K562 (cell line): ENCODE measurements at regions not wholly inside any gene's neighbourhood (a gene's known extent, or its start where the extent isn't known, plus 50 kb on each side); places are given as distances from the start of the nearest gene placed in this dataset.

ENCODE experiments used
- ATAC-seq: fragments of 200-7000 bp; cut with Tn5 transposase; 3 replicates; pipeline ENCODE4 v1.9.1; 2020; ENCODE audit warnings: moderate library complexity
- BruUV-seq: library from RNA; stranded (reverse); fragments of 400-500 nt; replicated peaks from 2 replicates; lab custom pipeline; 2021; lab: Mats Ljungman, UMichigan
- CTCF ChIA-PET: fragments of 300-600 bp; formaldehyde crosslinking; extraction: SDS; loops from one replicate; lab custom pipeline; 2021; ENCODE audit warnings: low intra/inter-chr PET ratio; lab: Yijun Ruan, JAX
- POLR2A ChIA-PET: fragments of 300-600, 350-650 bp; sonication (Branson Sonifier 250); formaldehyde crosslinking; extraction: SDS; loops from one replicate; lab custom pipeline; 2021; ENCODE audit warnings: antibody characterized with exemption, inconsistent platforms; lab: Yijun Ruan, JAX
- DNase-seq, 4 experiments: peaks; one replicate each; pipeline versions ENCODE4 v3.0.0 to v3.0.0-alpha.2; 2011 to 2018; ENCODE audit warnings: low spot score in 3 of 4, mixed read lengths in 3 of 4; ENCODE audit errors: extremely low read depth in 1 of 4
- FAIRE-seq: peaks from 2 replicates; lab custom pipeline; 2011; peaks lifted over from hg19 to GRCh38; lab: Jason Lieb, UNC
- H2AFZ ChIP-seq: 2 replicates; pipeline ENCODE4 v1.6.0; 2011; ENCODE audit warnings: low read depth, low read length, control low read depth, inconsistent platforms
- H3K27ac ChIP-seq: fragments of 200-600 bp; 3 replicates; pipeline ENCODE4 v1.8.0; 2011; ENCODE audit warnings: low read depth, mild to moderate bottlenecking, control low read depth, inconsistent platforms, low read length, moderate library complexity, mixed read lengths; ENCODE audit errors: extremely low read depth
- H3K27me3 ChIP-seq, 2 experiments: fragments of 300-600 bp in 1 of 2; 2 replicates in 1 of 2; 3 replicates in 1 of 2; pipeline versions ENCODE4 v1.6.0 to v1.8.0; 2011; ENCODE audit warnings: inconsistent platforms in 2 of 2, low read length in 2 of 2, mild to moderate bottlenecking in 1 of 2, mixed read lengths in 1 of 2, moderate library complexity in 1 of 2; ENCODE audit not compliant: control insufficient read depth in 2 of 2, insufficient read depth in 2 of 2
- H3K36me3 ChIP-seq: fragments of 300-600 bp; 3 replicates; pipeline ENCODE4 v1.8.0; 2011; ENCODE audit warnings: mild to moderate bottlenecking, low read length, inconsistent platforms; ENCODE audit not compliant: control insufficient read depth, insufficient read depth
- H3K4me1 ChIP-seq, 2 experiments: fragments of 200-600 bp in 1 of 2; replicated peaks in 1 of 2; 2 replicates in 1 of 2; 3 replicates in 1 of 2; pipeline versions ENCODE4 v1.5.1 to v1.8.0; 2011; ENCODE audit warnings: inconsistent platforms in 2 of 2, low read length in 2 of 2, mild to moderate bottlenecking in 1 of 2, mixed read lengths in 1 of 2, moderate library complexity in 1 of 2; ENCODE audit not compliant: control insufficient read depth in 2 of 2, insufficient read depth in 2 of 2
- H3K4me2 ChIP-seq: 2 replicates; pipeline ENCODE4 v1.6.1; 2011; ENCODE audit warnings: low read length, control low read depth, inconsistent platforms, mixed read lengths; ENCODE audit not compliant: insufficient read depth
- H3K4me3 ChIP-seq: fragments of 200-600 bp; sonication (generic), shearing (Covaris generic); 2 replicates; pipeline ENCODE4 v1.5.1; 2016; ENCODE audit warnings: control low read depth, inconsistent platforms
- H3K79me2 ChIP-seq: fragments of 200-600 bp; 3 replicates; pipeline ENCODE4 v1.8.0; 2011; ENCODE audit warnings: low read length, inconsistent platforms; ENCODE audit not compliant: control insufficient read depth, insufficient read depth
- H3K9ac ChIP-seq, 2 experiments: 2 replicates each; pipeline versions ENCODE4 v1.6.0 to v1.6.1; 2011; ENCODE audit warnings: low read depth in 2 of 2, low read length in 2 of 2, control low read depth in 1 of 2, inconsistent platforms in 1 of 2, mild to moderate bottlenecking in 1 of 2, mixed read lengths in 1 of 2; ENCODE audit not compliant: insufficient read depth in 1 of 2
- H3K9me1 ChIP-seq: one replicate; pipeline ENCODE4 v1.6.0; 2011; ENCODE audit warnings: inconsistent platforms, mild to moderate bottlenecking, low read length, moderate library complexity; ENCODE audit not compliant: control insufficient read depth, insufficient read depth
- H3K9me3 ChIP-seq: replicated peaks from 2 replicates; pipeline ENCODE4 v1.5.1; 2011; ENCODE audit warnings: low read depth, low read length, inconsistent platforms; ENCODE audit not compliant: control insufficient read depth, insufficient read depth
- H4K20me1 ChIP-seq: replicated peaks from 2 replicates; pipeline ENCODE4 v1.6.1; 2011; ENCODE audit warnings: low read length, inconsistent platforms, mixed read lengths; ENCODE audit not compliant: control insufficient read depth, insufficient read depth
- ATF1 ChIP-seq, 2 experiments: fragments of 450-650 bp in 1 of 2; IDR thresholded peaks; 2 replicates each; pipeline ENCODE4 v1.6.1; 2016; ENCODE audit warnings: missing compliant biosample characterization in 1 of 2, missing genetic modification characterization in 1 of 2
- BRF1 ChIP-seq: IDR thresholded peaks from 3 replicates; pipeline ENCODE4 v1.6.1; 2011; ENCODE audit warnings: borderline replicate concordance, mild to moderate bottlenecking; ENCODE audit not compliant: insufficient read length; ENCODE audit errors: extremely low read depth
- CBX1 ChIP-seq: sonication (generic); IDR thresholded peaks from 2 replicates; pipeline ENCODE4 v1.6.1; 2016; ENCODE audit warnings: antibody characterized with exemption, low read depth, mild to moderate bottlenecking
- CREBBP ChIP-seq: IDR thresholded peaks from one replicate; pipeline ENCODE4 v1.6.1; 2012; ENCODE audit warnings: low read depth, mild to moderate bottlenecking, control low read depth, inconsistent platforms, low read length
- DIDO1 ChIP-seq: fragments of 450-650 bp; IDR thresholded peaks from 2 replicates; pipeline ENCODE4 v1.6.1; 2016; ENCODE audit warnings: low read depth, missing biosample characterization, missing genetic modification characterization
- EHMT2 ChIP-seq: fragments of 450-650 bp; IDR thresholded peaks from 2 replicates; pipeline ENCODE4 v1.6.1; 2018; ENCODE audit warnings: antibody characterized with exemption
- EP400 ChIP-seq: fragments of 450-650 bp; IDR thresholded peaks from 2 replicates; pipeline ENCODE4 v1.6.1; 2017; ENCODE audit warnings: antibody characterized with exemption, mild to moderate bottlenecking, moderate library complexity
- GTF2F1 ChIP-seq: IDR thresholded peaks from 2 replicates; pipeline ENCODE4 v1.6.1; 2011; ENCODE audit warnings: low read depth, low read length, improper control_type of control experiment
- HMG20A ChIP-seq: fragments of 450-650 bp; formaldehyde crosslinking; conservative IDR thresholded peaks from 2 replicates; pipeline ENCODE4 v1.4.0; 2020; ENCODE audit warnings: mild to moderate bottlenecking, mixed read lengths
- KDM4B ChIP-seq, 2 experiments: fragments of 450-650 bp in 1 of 2; sonication (generic) in 1 of 2; IDR thresholded peaks; 2 replicates each; pipeline ENCODE4 v1.6.1; 2016 to 2017; ENCODE audit warnings: borderline replicate concordance in 2 of 2, antibody characterized with exemption in 1 of 2, low read depth in 1 of 2, mild to moderate bottlenecking in 1 of 2
- MEF2A ChIP-seq: IDR thresholded peaks from 2 replicates; pipeline ENCODE4 v1.6.1; 2011; ENCODE audit warnings: low read depth, mild to moderate bottlenecking, low read length, moderate library complexity; ENCODE audit not compliant: control insufficient read depth
- NBN ChIP-seq: fragments of 450-650 bp; IDR thresholded peaks from 2 replicates; pipeline ENCODE4 v1.6.1; 2016; ENCODE audit warnings: low read depth, mild to moderate bottlenecking
- POLR2AphosphoS5 ChIP-seq: IDR thresholded peaks from 2 replicates; pipeline ENCODE4 v1.6.1; 2011; ENCODE audit warnings: mild to moderate bottlenecking, low read depth, low read length, moderate library complexity; ENCODE audit not compliant: control insufficient read depth, insufficient read depth
- SMARCE1 ChIP-seq: fragments of 450-650 bp; IDR thresholded peaks from 2 replicates; pipeline ENCODE4 v1.7.1; 2016; ENCODE audit warnings: mild to moderate bottlenecking
- SNAPC5 ChIP-seq: fragments of 250-450 bp; sonication (Bioruptor Pico); IDR thresholded peaks from 2 replicates; pipeline ENCODE4 v1.8.0; 2021; ENCODE audit warnings: moderate library complexity, mild to moderate bottlenecking, inconsistent platforms
- ZBTB17 ChIP-seq: fragments of 450-650 bp; formaldehyde crosslinking; IDR thresholded peaks from 2 replicates; pipeline ENCODE4 v1.4.0; 2020; ENCODE audit warnings: mild to moderate bottlenecking
- ZKSCAN8 ChIP-seq: fragments of 200-800 bp; sonication (Bioruptor generic); IDR thresholded peaks from 2 replicates; pipeline ENCODE4 v1.6.1; 2016; ENCODE audit warnings: missing genetic modification characterization, missing compliant biosample characterization
- ZNF780A ChIP-seq: fragments of 250-450 bp; sonication (Bioruptor Pico); IDR thresholded peaks from 2 replicates; pipeline ENCODE4 v1.5.0; 2021; ENCODE audit warnings: mild to moderate bottlenecking
- ZZZ3 ChIP-seq: fragments of 450-650 bp; IDR thresholded peaks from 2 replicates; pipeline ENCODE4 v1.6.1; 2016; ENCODE audit warnings: antibody characterized with exemption, mild to moderate bottlenecking, moderate library complexity
- WGBS: fragments of 100-300 bp; shearing (Covaris generic); methylation state at CpG from one replicate; pipeline ENCODE4 v1.1.6; 2016; ENCODE audit warnings: low coverage, mixed read lengths; ENCODE audit not compliant: insufficient coverage; ENCODE audit errors: missing lambda C conversion rate; 5-methylcytosine and 5-hydroxymethylcytosine counted together
- in situ Hi-C: fragments of 300-500 bp; cut with MboI; formaldehyde crosslinking; loops from 4 replicates; pipeline ENCODE4 v1.15.0; 2018; ENCODE audit warnings: inconsistent platforms, mixed read lengths
- intact Hi-C: fragments of 100-400 bp; cut with micrococcal nuclease; formaldehyde crosslinking; loops from 2 replicates; pipeline ENCODE4 v1.14.2; 2022

GRCh38 chr1:72570815-72571214, 288.5 kb upstream of the NEGR1 start:
- H3K79me2 ChIP-seq = no peaks in the 10 kb centered on the region
- no peaks in the 10 kb centered on the region for H3K36me3 ChIP-seq
- TF ChIP-seq ZBTB17 (CRISPR knock-in tag) = no peak
- TF ChIP-seq SMARCE1 = no peak
- TF ChIP-seq GTF2F1 = no peak
- TF ChIP-seq NBN = no peak
- TF ChIP-seq ATF1 (CRISPR knock-in tag; IDR thresholded peaks at IDR 0.05) = no peak
- TF ChIP-seq ATF1 (tag; IDR thresholded peaks at IDR 0.05) = no peak
- no peak for TF ChIP-seq BRF1
- TF ChIP-seq MEF2A = no peak
- no peak for TF ChIP-seq ZKSCAN8 (CRISPR knock-in tag)
- TF ChIP-seq CBX1 = no peak
- no peaks in the 10 kb centered on the region for H3K4me1 ChIP-seq
- no peak overlapping the region for H3K4me3 ChIP-seq
- FAIRE-seq (no peak), DNase-seq (no peak), ATAC-seq (no peak)
- no TSS peak for BruUV-seq
- H3K9me3 ChIP-seq = no peaks in the 10 kb centered on the region
- 0% methylated on average over 2 of the region's 2 CpGs for whole genome bisulfite sequencing
- no peaks in the 10 kb centered on the region for H3K27me3 ChIP-seq
- POLR2A ChIA-PET = no interaction called here
- H3K9ac ChIP-seq = no peak overlapping the region
- intact Hi-C loops (no loop called here), in situ Hi-C loops (no loop called here)
- no peaks in the 10 kb centered on the region for H4K20me1 ChIP-seq
- no peak overlapping the region for H3K4me2 ChIP-seq
- H3K9me1 ChIP-seq = no peaks in the 10 kb centered on the region
- H3K27ac ChIP-seq = no peak overlapping the region
- CTCF ChIA-PET = no interaction called here
- H2AFZ ChIP-seq = no peak overlapping the region

GRCh38 chr1:72568113-72568512, 285.8 kb upstream of the NEGR1 start:
- no TSS peak for BruUV-seq
- Histone ChIP-seq H3K4me2 (no peak overlapping the region), H3K36me3 (no peaks in the 10 kb centered on the region), H3K27me3 (no peaks in the 10 kb centered on the region), H3K27ac (no peak overlapping the region), H3K79me2 (no peaks in the 10 kb centered on the region), H3K4me3 (no peak overlapping the region), H2AFZ (no peak overlapping the region), H4K20me1 (no peaks in the 10 kb centered on the region), H3K9me1 (no peaks in the 10 kb centered on the region), H3K9me3 (no peaks in the 10 kb centered on the region), H3K9ac (no peak overlapping the region), H3K4me1 (no peaks in the 10 kb centered on the region)
- ATAC-seq (no peak), FAIRE-seq (no peak), DNase-seq (no peak)
- intact Hi-C loops (no loop called here), in situ Hi-C loops (no loop called here)
- POLR2A ChIA-PET = no interaction called here
- WGBS = 0% methylated on average over 1 of the region's 1 CpG
- CTCF ChIA-PET = no interaction called here
- TF ChIP-seq CREBBP = no peak
- TF ChIP-seq HMG20A (CRISPR knock-in tag) = no peak
- no peak for TF ChIP-seq POLR2AphosphoS5
- TF ChIP-seq ZZZ3 = no peak
- TF ChIP-seq KDM4B (IDR thresholded peaks at IDR 0.05; ENCODE audit: borderline replicate concordance in 2 of 2, low read depth in 1 of 2) = no peak
- no peak for TF ChIP-seq ZNF780A (CRISPR knock-in tag)
- TF ChIP-seq DIDO1 (tag) = no peak
- no peak for TF ChIP-seq SNAPC5 (CRISPR knock-in tag)
- TF ChIP-seq EP400 = no peak
- TF ChIP-seq EHMT2 = no peak
